ENCODE measurements at regions not wholly inside any gene's neighbourhood (a gene's known extent, or its start where the extent isn't known, plus 50 kb on each side); places are given as distances from the start of the nearest gene placed in this dataset.
"Not testable (repeated sequence)": the region's sequence is repeated elsewhere in the genome, so short reads cannot be mapped to it uniquely, and the experiment has no call there.

DNA sequence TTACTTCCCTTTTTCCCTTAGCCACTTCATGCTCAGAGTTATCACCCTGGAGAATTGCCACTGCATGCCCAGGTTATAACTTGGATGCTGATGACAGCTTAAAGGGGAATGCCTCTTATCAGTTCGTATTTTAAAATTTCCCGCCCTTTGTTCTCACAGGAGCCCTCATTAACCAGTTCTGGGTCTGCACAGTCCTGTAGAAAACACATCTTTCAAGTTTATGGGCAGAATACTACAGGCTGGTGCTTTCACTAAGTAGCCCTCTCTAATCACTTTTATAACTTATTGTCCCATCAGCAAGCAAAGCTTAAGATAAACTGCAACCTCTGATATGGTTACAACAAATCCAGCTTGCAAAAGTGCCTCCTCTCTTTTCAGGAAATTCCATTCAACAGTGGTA, 587.3 kb upstream of the UBE2E2 start:
- no peak for DNase-seq

GRCh38 chr3:22617372-22617771, 585.8 kb upstream of the UBE2E2 start:
- DNase-seq, result no peak

GRCh38 chr3:22620498-22620897, 582.6 kb upstream of the UBE2E2 start:
- no peak for DNase-seq

GRCh38 chr3:22621205-22621809, 581.8 kb upstream of the UBE2E2 start:
- DNase-seq, result no peak

DNA sequence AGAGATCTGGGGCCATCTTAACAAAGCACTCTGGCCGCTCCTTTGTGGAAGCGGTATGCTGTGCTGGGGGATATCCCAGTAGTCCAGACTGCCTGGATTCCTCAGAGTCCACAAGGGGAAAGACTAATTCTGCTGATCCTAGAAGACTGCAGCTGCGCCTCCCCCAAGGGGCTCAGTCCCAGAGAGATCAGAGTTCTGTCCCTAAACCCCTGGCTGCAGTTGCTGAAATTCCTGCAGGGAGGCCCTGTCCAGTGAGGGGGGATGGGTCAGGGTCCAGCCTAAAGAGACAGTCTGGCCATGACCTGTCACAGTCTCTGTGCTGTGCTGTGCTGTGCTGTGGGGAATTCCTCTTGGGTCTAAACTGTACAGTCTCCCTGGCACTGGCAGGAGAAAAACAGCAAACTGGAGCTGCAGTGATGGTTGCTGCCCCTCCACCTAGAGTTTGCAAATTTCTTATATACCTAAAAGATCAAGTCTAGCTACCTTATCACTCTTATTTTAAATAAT, 575.1 kb upstream of the UBE2E2 start:
- no peak for DNase-seq

GRCh38 chr3:22632536-22632935, 570.6 kb upstream of the UBE2E2 start:
- DNase-seq, result no peak

- DNase-seq, result no peak
Observed at GRCh38 chr3:22634433-22634832, 568.7 kb upstream of the UBE2E2 start.

- DNase-seq, result no peak
Observed at GRCh38 chr3:22659651-22660475, 543.3 kb upstream of the UBE2E2 start.

- no peak for DNase-seq
Observed at GRCh38 chr3:22660606-22661005, 542.5 kb upstream of the UBE2E2 start.

- DNase-seq, result no peak
Observed at GRCh38 chr3:22661121-22661700, 541.9 kb upstream of the UBE2E2 start.

- no peak for DNase-seq
Observed at GRCh38 chr3:22665528-22665927, 537.6 kb upstream of the UBE2E2 start.

DNA sequence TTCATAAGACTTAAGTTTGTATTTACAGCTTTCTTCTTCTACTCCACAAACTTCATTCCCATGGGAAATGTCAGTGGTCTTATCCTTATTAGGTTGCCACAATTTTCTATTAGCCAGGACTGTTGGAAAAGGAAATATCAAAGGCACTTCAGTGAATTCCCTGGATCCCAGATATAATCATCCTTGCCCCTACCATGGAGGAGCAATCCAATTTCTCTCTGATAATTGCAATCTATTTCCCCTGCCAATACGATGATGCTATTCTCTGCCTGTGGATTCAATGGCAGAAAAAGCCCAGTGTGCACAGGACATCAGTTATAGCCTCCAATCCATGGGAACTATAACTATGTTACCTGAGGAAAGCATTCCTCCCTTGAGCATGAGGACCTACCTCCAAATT, 536.4 kb upstream of the UBE2E2 start:
- no peak for DNase-seq

- no peak for DNase-seq
Observed at GRCh38 chr3:22671848-22672247, 531.3 kb upstream of the UBE2E2 start.

- DNase-seq, result no peak
Observed at GRCh38 chr3:22684739-22685138, 518.4 kb upstream of the UBE2E2 start.

GRCh38 chr3:22685597-22685996, 517.5 kb upstream of the UBE2E2 start:
- no peak for DNase-seq

DNA sequence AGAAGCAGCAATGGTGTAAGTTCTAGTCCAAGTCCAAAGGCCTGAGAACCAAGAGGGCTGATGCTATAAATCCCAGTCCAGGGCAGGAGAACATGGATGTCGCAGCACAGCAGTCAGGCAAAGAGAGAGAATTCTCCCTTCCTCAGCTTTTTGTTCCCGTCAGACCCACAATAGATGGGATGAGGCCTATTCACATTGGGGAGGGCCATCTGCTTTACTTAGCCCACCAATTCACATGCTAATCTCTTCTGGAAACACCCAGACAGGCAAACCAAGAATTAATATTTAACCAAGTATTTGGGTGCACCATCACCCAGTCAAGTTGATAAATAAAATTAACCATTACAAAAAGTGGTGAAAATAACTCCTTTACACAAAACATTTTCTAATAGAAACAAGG, 511.7 kb upstream of the UBE2E2 start:
- no peak for DNase-seq

DNA sequence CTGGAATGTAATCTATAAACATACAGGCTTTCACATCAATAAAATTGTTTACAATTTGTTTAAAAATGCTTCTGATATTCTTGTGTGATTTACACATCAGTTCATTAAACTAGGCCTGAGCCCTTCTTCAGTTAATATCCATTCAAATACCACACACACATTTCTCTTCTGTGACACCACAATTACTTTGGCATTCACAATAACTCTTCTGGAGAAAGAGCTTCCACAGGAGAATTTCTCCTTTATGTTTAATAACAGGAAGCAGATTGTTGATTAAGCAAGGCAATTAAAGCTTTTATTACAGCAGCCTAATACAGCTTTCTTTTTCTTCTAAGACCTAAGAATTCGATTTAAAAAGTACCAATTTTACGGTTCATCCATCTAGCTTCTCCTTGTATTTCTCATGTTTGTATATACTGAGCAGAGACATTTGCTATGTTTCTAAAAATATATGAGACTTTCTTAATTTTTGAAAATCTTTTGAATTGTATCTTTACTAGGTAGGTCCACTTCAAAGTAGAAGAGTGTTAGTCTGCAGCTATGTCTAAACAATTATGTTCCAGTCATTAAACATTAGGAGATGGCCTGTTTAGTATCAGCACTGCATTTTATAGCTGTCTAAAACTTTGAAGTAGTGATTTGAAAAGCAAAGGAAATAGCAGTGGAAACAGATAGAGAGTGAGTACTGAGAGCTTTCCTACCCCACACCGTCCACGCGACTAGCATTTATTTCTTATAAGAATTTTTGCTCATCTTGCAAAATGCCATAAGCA, 511.1 kb upstream of the UBE2E2 start:
- DNase-seq, result no peak

DNA sequence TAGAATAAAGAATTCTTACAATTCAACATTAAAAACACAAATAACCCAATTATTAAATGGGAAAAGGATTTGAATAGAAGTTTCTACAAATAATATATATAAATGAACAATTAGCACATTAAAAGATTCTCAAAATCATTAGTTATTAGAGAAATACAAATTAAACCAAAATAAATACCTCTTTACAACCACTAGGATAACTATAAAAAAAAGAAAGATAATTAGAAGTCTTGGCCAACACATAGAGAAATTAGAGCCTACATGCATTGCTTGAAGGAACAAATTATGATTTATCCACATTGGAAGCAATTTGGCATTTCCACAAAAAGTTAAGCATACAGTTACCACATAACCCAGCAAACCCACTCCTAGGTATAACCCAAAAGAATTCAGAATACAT, 502.3 kb upstream of the UBE2E2 start:
- DNase-seq, result no peak

DNA sequence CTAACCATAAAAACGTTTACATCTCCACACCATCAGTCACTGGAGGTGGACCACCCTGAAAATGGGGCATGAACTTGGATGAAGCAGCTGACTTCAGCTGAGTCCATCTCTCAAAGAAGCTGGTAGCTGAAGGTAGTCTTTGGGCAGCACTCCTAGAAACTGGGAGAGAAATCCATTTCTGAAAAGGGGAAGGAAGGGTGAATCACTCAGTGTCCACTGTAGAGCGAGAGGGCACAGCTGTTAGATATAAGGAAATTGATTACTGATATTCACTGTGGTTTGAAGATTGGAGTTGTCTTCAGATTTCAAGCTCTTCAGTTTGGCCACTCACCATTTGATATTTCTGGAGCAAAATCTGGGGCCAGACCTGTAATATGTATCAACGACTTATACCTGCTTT, 499.0 kb upstream of the UBE2E2 start:
- no peak for DNase-seq

DNA sequence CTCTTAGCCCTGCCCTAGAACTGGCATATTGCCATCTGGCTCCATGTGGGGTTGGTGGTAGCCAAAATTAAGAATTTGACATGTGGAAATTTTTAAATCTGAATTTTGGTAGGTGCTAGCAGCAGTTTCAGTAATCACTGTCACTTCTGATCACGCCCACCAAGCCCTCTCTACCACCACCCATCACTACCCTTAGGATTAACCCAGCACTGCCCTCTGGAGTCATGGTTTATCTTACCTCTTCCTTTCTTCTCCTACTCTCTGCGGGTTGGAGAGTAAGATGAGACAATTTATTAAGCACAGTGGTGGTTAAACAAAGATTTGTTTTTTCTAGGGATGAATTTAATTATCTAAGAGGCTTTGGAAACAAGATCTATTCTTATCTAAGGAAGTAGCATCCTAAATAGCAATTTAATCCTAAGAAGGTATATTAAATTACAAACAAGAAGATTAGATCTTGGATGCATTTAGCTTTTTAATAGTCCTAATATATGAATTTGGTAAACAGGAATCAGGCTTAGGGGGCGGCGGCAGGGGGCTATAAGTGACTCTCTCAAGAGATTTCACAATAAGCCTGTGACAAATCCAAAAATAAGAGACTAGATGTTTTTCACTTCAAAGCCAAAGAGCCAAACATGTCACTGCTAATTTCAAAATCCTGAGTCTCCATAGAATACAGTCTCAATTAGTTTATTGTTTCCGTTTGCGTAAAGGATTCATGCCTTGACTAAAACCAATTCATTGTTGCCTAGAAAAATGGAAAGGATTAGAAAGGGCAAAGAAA, 498.4 kb upstream of the UBE2E2 start:
- DNase-seq, result no peak

GRCh38 chr3:22706922-22707321, 496.2 kb upstream of the UBE2E2 start:
- DNase-seq, result not testable (repeated sequence)

GRCh38 chr3:22713936-22714335, 489.2 kb upstream of the UBE2E2 start:
- DNase-seq, result no peak

DNA sequence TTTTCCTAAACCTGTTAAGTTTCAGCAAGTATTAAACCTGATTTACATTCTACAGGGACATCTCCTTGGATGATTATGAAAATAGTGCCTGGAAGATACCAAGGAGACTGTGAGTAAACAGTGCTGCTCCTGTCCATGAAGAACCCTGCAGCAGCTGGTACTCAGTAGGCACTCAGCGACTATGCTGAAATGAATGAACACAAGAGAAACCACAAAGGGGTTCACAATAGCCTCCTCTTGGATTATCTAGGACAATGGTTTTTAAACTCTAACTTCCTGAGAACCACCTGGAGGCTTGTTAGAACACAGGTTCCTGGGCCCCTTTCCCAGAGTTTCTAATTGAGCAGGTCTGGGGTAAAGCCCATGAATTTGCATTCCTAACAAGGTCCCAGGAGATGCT, 488.4 kb upstream of the UBE2E2 start:
- DNase-seq, result no peak
